ENCODE measurements at regions not wholly inside any gene's neighbourhood (a gene's known extent, or its start where the extent isn't known, plus 50 kb on each side); places are given as distances from the start of the nearest gene placed in this dataset.

DNA sequence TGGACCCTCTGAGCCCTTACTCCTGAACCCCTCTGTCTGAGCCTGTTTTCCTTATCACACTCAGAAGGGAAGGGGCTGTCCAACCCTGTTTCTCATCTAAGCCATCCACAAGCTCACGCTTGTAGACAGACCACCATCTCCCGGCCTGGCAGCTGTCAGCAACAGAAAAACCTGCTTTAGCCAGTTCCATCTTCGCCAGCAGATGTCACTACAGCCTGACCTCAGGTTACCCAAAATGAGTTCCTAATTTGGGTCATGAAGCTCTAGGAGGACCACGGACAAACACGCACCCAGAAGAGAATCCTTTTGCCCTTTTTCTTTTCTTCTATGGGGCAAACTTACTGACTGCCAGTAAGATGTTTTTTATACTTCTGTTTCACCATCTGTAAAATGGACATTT, 445.4 kb downstream of the BCOR start:
- DNase-seq (ENCODE audit: low spot score) (no peak), ATAC-seq (ENCODE audit: low FRiP score) (no peak)
- TF ChIP-seq, protein P1, sequence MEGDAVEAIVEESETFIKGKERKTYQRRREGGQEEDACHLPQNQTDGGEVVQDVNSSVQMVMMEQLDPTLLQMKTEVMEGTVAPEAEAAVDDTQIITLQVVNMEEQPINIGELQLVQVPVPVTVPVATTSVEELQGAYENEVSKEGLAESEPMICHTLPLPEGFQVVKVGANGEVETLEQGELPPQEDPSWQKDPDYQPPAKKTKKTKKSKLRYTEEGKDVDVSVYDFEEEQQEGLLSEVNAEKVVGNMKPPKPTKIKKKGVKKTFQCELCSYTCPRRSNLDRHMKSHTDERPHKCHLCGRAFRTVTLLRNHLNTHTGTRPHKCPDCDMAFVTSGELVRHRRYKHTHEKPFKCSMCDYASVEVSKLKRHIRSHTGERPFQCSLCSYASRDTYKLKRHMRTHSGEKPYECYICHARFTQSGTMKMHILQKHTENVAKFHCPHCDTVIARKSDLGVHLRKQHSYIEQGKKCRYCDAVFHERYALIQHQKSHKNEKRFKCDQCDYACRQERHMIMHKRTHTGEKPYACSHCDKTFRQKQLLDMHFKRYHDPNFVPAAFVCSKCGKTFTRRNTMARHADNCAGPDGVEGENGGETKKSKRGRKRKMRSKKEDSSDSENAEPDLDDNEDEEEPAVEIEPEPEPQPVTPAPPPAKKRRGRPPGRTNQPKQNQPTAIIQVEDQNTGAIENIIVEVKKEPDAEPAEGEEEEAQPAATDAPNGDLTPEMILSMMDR (IDR thresholded peaks at IDR 0.05), result no peak

DNA sequence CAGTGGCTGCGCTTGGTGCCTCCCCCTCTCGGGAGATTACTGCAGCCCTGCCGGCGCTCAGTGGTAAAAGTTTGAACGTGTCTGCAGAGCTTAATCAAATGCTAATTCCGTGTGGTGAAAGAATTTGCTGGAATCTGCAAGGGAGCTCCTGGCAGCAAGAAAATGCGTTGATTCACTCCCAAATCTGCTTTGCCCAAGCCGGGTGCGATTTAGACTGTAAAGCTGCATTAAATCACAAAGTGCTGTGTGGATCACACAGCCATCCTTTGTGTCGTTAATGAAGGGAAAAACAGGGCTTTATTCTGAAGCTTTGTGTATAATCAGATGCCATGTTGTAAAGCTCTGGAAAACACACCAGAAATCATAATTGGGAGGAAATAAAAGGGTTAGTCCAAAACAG, 444.1 kb downstream of the BCOR start:
- ATAC-seq (ENCODE audit: low FRiP score), result no peak
- TF ChIP-seq, protein P1 (IDR thresholded peaks at IDR 0.05), result no peak
- DNase-seq (ENCODE audit: low spot score), result no peak

DNA sequence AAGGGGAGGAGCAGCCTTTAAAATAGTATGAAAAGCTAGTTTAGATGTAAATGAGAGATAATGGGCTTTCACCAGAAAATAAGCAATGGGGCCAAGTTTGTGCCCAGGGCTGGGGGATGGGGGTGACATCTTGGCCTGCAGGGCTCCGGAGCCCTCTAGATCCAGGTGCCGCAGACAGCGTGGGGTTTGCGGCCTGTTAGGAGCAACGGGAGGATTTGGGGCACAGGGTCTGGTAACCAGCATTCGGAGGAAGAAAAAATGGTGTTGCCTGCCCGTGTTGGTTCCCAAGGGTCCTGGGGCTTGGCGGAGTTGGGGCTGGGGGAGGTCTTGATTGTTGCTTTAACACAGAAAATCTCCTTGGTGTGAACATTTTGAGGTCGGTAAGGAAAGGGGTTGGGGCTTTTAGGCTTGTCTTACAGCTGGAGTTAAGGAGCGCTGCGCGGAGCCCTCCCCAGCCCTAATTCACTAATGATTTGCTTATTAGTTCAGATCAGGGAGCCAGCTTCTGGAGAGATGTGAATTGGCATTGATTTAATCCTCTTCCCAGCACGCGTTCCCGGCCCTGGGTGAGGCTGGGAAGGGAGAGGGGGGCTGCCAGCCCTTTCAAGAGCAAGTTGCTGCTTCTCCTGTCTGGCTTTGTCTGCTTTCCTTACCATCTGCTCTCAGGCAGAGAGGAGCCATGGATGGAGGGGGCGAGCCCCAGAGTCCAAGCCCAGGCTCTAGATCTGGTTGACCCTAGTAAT, 443.4 kb downstream of the BCOR start:
- no peak for DNase-seq (ENCODE audit: low spot score)
- TF ChIP-seq, protein P1 (IDR thresholded peaks at IDR 0.05), result no peak
- no peak for ATAC-seq (ENCODE audit: low FRiP score)

DNA sequence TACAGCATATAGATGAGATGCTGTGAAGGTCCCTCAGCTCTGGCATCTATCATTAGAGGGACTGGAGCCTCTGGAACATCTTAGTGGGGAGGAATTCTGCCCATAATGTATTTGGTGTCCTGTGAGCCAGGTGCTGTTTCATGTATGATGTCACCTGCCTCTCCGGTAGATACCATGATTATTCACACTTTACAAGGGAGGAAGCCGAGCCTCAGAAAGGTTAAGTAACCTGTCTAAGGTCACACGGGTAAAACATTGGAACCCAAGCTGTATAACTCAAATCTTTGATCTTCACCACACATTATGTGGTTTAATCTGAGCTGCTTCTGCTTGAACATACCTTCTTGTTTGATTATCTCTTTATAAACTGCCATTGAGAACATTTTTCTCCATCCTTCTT, 442.8 kb downstream of the BCOR start:
- DNase-seq (ENCODE audit: low spot score) (no peak), ATAC-seq (ENCODE audit: low FRiP score) (no peak)
- TF ChIP-seq, protein P1 (IDR thresholded peaks at IDR 0.05), result no peak

DNA sequence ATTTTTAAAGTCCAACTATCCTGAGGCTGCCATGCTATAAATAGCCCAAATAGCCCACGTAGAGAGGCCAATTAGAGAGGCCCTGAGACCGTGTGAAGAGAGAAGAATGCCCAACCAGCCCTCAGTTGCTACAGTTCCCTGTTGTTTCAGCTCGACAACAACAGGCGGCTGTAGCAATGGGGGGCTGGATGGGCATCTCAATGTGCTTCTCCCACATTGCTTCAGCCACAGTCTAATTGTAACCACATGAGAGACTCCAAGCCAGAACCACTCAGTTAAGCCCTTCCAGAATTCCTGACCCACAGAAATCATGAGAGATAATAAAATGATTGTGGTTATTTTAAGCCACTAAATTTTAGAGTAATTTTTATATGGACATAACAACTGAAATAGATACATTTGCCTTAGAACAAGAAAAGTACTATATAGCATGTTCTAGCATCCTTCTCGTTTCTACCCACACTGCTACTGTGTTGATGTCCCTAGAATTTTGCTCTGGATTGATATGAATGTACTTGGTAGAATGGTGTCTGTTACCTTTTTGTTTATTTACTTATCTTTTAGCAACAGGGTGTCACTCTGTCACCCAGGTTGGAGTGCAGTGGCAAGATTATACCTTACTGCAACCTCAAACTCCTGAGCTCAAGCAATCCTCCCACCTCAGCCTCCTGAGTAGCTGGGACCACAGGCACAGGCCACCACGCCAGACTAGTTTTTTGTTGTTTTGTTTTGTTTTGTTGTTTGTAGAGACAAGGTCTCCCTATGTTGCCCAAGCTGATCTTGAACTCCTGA, 436.4 kb downstream of the BCOR start:
- ATAC-seq (ENCODE audit: low FRiP score), result no peak

DNA sequence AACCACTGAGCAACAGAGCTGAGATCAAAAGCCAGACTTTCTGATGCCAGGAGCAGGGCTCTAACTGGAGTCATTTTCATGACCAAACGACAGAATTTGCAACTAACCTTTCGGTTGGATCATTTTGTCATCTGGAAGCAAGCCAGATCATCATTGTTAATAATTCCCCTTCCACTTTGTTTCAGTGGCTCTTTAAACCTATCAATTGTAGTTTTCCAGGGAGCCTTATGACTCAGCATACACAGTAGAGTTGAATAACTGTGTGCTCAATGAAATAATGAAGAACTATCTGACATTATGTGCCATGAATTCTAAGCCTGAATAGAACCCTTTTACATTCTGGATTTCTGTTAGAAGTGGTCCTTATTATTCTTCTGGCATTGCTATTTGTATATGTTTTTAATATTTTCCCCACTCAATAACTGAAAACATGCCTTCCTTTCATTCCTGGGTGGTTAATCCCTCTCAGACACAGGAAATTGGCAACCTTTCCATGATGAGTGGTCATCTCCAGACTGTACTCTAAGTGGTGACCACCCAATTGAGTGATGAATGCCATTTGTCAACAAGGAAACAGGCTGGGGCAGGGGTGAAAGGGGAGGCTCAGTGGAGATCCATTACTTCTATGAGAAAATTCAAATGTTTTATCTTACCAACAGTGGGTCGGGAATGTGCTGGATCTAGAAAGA, 431.8 kb downstream of the BCOR start:
- no peak for ATAC-seq (ENCODE audit: low FRiP score)
- DNase-seq (ENCODE audit: low spot score), result no peak
- TF ChIP-seq, protein P1 (IDR thresholded peaks at IDR 0.05), result no peak

More for the DNA sequence above, 436.4 kb downstream of the BCOR start:
- DNase-seq (ENCODE audit: low spot score), result no peak
- TF ChIP-seq, protein P1 (IDR thresholded peaks at IDR 0.05), result no peak
